ENCODE measurements at regions not wholly inside any gene's neighbourhood (a gene's known extent, or its start where the extent isn't known, plus 50 kb on each side); places are given as distances from the start of the nearest gene placed in this dataset.
A peak's percentile ranks its signal among the peaks of the same experiment; 100 is the strongest.
"Not testable (repeated sequence)": the region's sequence is repeated elsewhere in the genome, so short reads cannot be mapped to it uniquely, and the experiment has no call there.

GRCh38 chr13:61880578-61881283, 465.1 kb upstream of the PCDH20 start:
- peak; percentile 6 for DNase-seq (ENCODE audit: low spot score)

DNA sequence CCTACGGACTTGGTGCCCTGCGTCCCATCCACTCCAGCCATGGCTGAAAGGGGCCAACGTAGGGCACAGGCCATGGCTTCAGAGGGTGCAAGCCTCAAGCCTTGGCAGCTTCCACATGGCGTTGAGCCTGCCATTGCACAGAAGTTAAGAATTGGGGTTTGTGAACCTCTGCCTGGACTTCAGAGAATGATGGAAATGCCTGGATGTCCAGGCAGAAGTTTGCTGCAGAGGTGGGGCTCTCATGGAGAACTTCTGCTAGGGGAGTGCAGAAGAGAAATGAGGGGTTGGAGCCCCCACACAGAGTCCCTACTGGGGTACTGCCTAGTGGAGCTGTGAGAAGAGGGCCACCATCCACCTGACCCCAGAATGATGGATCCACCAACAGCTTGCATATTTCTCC, 462.9 kb upstream of the PCDH20 start:
- DNase-seq (ENCODE audit: low spot score), result not testable (repeated sequence)

DNA sequence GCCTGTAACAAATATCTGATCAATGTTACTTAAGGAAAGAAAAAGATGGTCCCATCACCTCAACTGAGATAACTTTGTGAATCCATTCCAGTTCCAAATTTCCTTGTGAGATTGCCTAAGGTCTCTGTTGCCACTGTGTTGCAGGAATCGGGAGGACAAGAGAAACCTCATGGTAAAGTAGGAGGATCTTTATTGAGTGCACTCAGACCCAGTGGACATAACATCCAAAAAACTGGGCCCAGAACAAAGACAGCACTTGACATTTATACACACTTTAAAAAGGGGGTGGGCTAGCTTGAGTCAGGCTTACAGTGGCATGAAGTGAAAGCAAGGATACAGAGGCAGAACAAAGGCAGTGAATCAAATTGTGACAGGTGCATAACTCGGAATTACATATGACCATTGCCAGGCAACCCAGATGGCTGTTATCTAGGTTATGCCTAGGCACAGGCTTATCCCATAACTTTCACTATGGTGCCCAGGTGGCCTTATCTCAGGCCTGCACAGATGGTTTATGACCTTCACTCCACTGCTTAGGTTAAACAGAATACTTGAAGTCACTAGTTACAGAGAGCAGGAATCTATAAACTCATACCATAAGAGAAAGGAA, 459.4 kb upstream of the PCDH20 start:
- DNase-seq (ENCODE audit: low spot score), result no peak

DNA sequence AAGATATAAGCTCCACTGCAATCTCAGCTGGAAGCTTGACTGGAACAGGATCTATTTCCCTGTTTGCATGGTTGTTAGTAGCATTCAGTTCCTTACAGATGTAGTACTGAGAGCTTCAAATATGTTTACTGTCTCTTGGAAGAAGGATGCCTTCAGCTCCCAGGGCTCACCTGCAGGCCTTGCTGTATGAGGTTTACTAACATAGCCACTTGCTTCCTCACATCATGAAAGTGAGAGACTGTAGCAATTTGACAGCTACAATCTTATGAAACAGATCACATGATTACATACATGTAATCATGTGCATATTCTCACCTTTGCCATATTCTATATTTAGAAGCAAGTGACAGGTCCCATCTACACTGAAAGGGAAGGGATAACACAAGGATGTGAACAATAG, 458.1 kb upstream of the PCDH20 start:
- DNase-seq (ENCODE audit: low spot score), result no peak

- DNase-seq (ENCODE audit: low spot score), result no peak
These were observed 441.5 kb upstream of the PCDH20 start for GRCh38 chr13:61857198-61857597.

DNA sequence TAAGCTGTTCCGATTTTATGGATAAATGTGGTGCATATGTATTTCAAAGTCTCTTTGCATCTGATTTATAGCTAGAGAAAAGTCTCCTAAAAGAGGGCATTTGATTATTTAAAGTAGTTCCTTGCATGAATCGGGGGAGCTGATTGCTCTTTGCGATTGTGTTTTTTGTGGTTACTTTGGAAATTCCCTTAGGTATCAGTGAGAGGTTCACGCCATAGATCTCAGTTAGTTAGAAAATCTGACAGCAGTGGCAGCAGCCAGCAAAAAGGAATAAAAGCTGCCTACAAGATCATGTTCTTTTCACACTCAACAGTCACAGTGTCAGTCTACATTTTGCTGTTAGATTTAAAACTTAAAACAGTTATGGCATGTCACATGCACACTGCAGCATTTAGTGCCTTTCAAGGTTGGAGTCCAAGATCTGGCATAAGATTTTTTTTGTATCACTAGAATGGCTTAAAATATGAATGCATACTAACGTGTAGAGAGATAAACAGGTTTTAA, 436.5 kb upstream of the PCDH20 start:
- DNase-seq (ENCODE audit: low spot score), result no peak

- DNase-seq (ENCODE audit: low spot score), result no peak
These were observed 435.1 kb upstream of the PCDH20 start for GRCh38 chr13:61850794-61851193.

DNA sequence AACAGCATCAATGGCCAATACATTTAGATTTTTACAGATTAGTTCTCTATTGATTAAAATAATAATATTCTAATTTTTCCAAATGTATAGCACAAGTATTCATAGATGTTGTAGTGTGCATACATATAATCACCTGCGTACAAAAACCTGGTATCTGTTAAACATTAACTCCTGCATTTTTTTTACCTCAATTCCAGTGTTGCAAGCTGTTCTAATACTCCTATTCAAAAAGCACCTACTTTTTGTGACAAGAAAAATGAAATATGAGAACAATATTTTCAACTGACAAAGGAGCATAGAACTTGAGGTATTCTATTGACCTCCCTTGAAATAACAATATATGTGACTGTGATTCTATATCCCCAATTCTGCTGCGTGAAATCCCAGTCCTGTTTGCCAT, 422.9 kb upstream of the PCDH20 start:
- DNase-seq (ENCODE audit: low spot score), result no peak

- no peak for DNase-seq (ENCODE audit: low spot score)
These were observed 417.6 kb upstream of the PCDH20 start for GRCh38 chr13:61833228-61833627.

- no peak for DNase-seq (ENCODE audit: low spot score)
These were observed 415.4 kb upstream of the PCDH20 start for GRCh38 chr13:61831026-61831425.

DNA sequence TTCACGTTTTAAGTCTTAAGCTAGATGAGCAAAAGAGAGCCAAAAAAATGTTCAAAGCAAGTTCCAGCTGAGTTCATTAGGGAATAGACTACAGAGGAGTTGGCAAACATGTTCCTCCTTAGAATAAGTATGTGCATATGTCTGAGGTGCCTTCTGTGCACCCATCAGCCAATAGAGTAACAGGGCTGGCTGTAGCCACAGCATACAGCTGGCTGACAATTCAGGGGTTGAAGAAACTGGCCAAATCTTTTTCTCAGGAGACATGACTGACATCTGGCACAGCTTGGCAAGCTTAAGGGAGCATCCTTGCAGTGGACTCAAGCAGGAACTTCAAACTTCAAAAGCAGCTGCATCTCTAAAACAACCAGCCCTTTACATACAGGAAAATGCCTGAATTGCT, 414.8 kb upstream of the PCDH20 start:
- DNase-seq (ENCODE audit: low spot score), result no peak

- no peak for DNase-seq (ENCODE audit: low spot score)
These were observed 408.5 kb upstream of the PCDH20 start for GRCh38 chr13:61824168-61824567.

DNA sequence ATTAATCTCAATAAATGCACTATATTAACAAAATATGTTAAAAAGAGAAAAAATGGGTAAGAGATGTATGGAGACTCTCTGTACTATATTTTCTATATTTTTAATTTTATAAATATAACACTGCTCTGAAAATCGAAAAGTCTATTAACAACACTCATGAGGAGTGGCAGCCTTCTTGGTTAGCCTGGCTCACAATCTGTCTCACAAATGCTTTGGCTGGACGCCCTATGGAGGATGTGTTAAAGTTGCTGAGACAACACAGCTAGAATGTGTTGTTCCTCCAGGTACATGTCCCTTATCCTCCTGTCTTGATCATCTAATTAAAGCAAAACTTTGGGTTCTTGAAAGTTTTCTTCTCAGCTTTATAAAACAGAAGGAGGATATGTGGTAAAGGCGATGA, 396.6 kb upstream of the PCDH20 start:
- no peak for DNase-seq (ENCODE audit: low spot score)

GRCh38 chr13:61810065-61810464, 394.4 kb upstream of the PCDH20 start:
- DNase-seq (ENCODE audit: low spot score), result no peak

DNA sequence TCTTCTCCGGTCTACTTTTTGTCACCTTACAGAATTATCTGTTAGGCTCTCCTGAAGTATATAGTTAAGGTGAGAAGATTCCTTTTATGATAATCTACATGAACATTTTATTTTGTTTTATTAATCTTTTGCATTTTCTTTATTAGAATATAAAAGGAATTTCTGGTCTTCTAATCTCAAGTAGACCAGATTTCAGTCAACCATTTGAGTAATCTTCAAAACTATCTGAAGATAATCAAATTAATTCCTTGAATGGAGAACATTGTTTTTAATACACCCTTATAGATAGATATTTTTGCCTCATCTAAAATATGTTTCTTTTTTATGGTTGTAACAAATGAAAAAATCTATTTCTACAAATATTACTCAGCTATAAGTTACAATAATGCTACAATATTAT, 381.7 kb upstream of the PCDH20 start:
- DNase-seq (ENCODE audit: low spot score), result no peak

- DNase-seq (ENCODE audit: low spot score), result no peak
These were observed 379.9 kb upstream of the PCDH20 start for GRCh38 chr13:61795580-61795979.

DNA sequence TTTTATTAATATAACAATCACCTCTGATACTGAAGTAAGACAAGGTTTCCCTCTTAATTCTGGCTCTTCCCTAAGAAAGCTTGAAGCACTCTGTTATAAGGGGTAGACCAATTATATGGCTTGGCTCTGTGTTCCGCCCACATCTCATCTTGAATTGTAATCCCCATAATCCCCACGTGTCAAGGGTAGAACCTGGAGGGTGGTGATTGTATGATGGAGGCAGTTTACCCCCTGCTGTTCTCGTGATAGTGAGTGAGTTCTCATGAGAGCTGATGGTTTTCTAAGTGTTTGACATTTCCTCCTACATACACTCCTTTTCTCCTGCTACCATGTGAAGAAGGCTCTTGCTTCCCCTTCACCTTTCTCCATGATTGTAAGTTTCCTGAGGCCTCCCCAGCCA, 363.8 kb upstream of the PCDH20 start:
- no peak for DNase-seq (ENCODE audit: low spot score)

- no peak for DNase-seq (ENCODE audit: low spot score)
These were observed 362.9 kb upstream of the PCDH20 start for GRCh38 chr13:61778531-61778930.

- DNase-seq (ENCODE audit: low spot score), result no peak
These were observed 362.2 kb upstream of the PCDH20 start for GRCh38 chr13:61777899-61778298.

DNA sequence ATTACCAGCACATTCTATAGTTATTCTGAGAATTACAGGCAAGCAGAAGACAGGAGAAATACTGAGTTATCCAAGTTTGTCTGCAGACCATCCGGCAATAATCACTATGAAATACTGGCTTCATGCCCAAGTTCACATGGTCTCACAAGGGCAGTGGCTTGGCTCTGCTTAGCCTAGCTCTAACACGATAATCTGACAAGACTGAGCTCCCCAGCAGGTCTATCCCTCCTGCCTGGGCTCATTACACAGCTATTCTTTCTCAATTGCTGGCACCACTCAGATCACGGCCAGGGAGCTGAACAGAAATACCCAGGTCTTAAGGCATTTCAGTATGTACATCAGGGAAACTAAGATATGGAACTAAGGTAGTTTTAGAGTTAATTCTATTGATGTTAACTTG, 361.6 kb upstream of the PCDH20 start:
- no peak for DNase-seq (ENCODE audit: low spot score)

DNA sequence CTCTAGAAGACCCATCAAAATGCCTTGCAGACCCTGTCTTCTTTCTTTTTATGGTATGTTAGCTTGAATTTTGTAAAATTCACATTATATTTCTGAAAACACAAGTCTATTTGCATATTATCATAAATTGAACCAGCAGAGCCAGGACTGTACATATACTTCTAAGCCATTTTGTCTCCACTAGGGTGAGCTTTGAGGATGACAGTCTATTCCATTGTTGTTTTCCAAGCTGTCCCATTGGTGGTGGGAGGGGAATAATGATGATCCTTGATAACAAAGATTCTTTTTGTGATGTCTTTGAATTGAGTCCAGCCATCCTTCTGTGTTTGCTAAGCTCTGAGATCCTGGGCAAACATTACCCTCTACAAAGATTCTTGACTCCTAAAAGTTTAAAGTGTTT, 359.3 kb upstream of the PCDH20 start:
- DNase-seq (ENCODE audit: low spot score), result no peak

DNA sequence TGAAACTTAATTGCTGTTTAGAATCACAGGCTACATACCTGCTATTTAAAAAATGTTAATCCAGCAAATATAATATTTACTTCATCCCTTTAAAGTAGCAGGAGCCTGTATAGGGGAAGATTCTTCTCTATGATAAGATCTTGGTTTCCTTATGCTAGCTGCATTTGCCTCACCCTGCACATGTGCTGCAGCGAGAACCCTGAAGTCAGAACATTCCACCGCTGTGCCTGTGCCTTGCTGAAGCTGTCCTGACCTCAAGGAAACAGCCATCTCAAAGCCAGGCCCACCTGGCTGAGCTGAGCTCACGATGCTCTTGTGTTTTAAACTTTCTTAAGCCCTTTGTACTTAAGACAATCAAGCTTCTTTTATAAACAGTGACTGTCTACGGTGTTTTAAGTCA, 355.0 kb upstream of the PCDH20 start:
- no peak for DNase-seq (ENCODE audit: low spot score)

DNA sequence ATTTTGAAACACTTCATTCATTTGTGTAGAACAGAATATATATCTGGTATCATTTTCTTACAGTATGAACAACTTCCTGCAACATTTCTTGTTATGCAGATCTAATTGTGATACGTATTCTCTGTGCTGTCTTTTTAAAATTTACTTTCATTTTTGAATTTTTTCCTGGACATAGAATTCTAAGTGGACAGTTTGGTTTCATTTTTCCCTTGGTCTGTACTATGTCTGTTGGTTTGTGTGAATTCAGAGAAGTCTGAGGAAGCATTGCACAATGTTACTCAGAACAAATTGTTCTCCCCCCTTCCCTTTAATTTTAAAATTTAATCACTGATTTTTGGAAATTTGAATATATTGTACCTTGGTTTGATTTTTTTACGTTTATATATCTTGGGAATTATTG, 352.5 kb upstream of the PCDH20 start:
- DNase-seq (ENCODE audit: low spot score), result no peak

GRCh38 chr13:61766667-61767058, 351.0 kb upstream of the PCDH20 start:
- no peak for DNase-seq (ENCODE audit: low spot score)
